ENCODE measurements at regions not wholly inside any gene's neighbourhood (a gene's known extent, or its start where the extent isn't known, plus 50 kb on each side); places are given as distances from the start of the nearest gene placed in this dataset.

- Mint-ChIP-seq H3K9me3 (no peaks in the 10 kb centered on the region), H3K27me3 (ENCODE audit: low read depth) (no peaks in the 10 kb centered on the region; the same call in 1 of the 2 replicates), H3K27ac (no peak overlapping the region), H3K4me3 (no peak overlapping the region), H3K4me1 (peaks cover 5% of the 10 kb centered on the region; the same call in 1 of the 2 replicates), H3K36me3 (no peaks in the 10 kb centered on the region)
- ATAC-seq (no peak), DNase-seq (ENCODE audit: low spot score) (no peak)
- ChIA-PET POLR2A (interaction anchor here (0.6 kb wide), 1 partner anchor 1119 kb away, joined by 5 read pairs; no protein-coding TSS in a partner anchor), CTCF (no interaction called here)
- no peak for TF ChIP-seq ELF4 (CRISPR knock-in tag; IDR thresholded peaks at IDR 0.05; ENCODE audit: low read depth)
- TF ChIP-seq HMGA2 (CRISPR knock-in tag; IDR thresholded peaks at IDR 0.05), result no peak
- no peak for TF ChIP-seq GRHL2 (CRISPR knock-in tag; IDR thresholded peaks at IDR 0.05; ENCODE audit: insufficient replicate concordance, severe bottlenecking)
- TF ChIP-seq ZNF232 (CRISPR knock-in tag; IDR thresholded peaks at IDR 0.05), result no peak
- no peak for TF ChIP-seq E2F5 (CRISPR knock-in tag; IDR thresholded peaks at IDR 0.05)
- no peak for TF ChIP-seq USF2 (CRISPR knock-in tag; IDR thresholded peaks at IDR 0.05)
- TF ChIP-seq ZNF512 (CRISPR knock-in tag; IDR thresholded peaks at IDR 0.05; ENCODE audit: borderline replicate concordance), result no peak
- no peak for TF ChIP-seq SP1 (CRISPR knock-in tag; conservative IDR thresholded peaks at IDR 0.05)
- TF ChIP-seq ZNF423 (CRISPR knock-in tag; IDR thresholded peaks at IDR 0.05), result no peak
- TF ChIP-seq JUN (CRISPR knock-in tag; IDR thresholded peaks at IDR 0.05), result no peak
- no peak for TF ChIP-seq CREM (CRISPR knock-in tag; IDR thresholded peaks at IDR 0.05)
These were observed 89.3 kb downstream of the SPTSSA start for GRCh38 chr14:34372786-34373185.

- Mint-ChIP-seq H3K27me3 (ENCODE audit: low read depth) (no peaks in the 10 kb centered on the region), H3K4me3 (no peak overlapping the region), H3K9me3 (no peaks in the 10 kb centered on the region), H3K36me3 (no peaks in the 10 kb centered on the region), H3K27ac (no peak overlapping the region), H3K4me1 (no peaks in the 10 kb centered on the region)
- ChIA-PET POLR2A (no interaction called here), CTCF (no interaction called here)
- no peak for DNase-seq (ENCODE audit: low spot score)
- ATAC-seq, result no peak
- no peak for TF ChIP-seq FOXP4 (CRISPR knock-in tag; IDR thresholded peaks at IDR 0.05)
- TF ChIP-seq JUN (CRISPR knock-in tag; IDR thresholded peaks at IDR 0.05), result no peak
- no peak for TF ChIP-seq CTCF (IDR thresholded peaks at IDR 0.05)
- no peak for TF ChIP-seq ARID4B (CRISPR knock-in tag; IDR thresholded peaks at IDR 0.05; ENCODE audit: borderline replicate concordance)
- no peak for TF ChIP-seq PREB (CRISPR knock-in tag; IDR thresholded peaks at IDR 0.05; ENCODE audit: borderline replicate concordance)
- TF ChIP-seq ZNF219 (CRISPR knock-in tag; IDR thresholded peaks at IDR 0.05; ENCODE audit: borderline replicate concordance), result no peak
- TF ChIP-seq ZNF423 (CRISPR knock-in tag; IDR thresholded peaks at IDR 0.05), result no peak
- TF ChIP-seq GTF2I (CRISPR knock-in tag; conservative IDR thresholded peaks at IDR 0.05), result no peak
- TF ChIP-seq ATF3 (CRISPR knock-in tag; conservative IDR thresholded peaks at IDR 0.05), result no peak
- TF ChIP-seq ETV6 (CRISPR knock-in tag; IDR thresholded peaks at IDR 0.05), result no peak
- TF ChIP-seq ZBTB43 (CRISPR knock-in tag; IDR thresholded peaks at IDR 0.05), result no peak
These were observed 92.4 kb downstream of the SPTSSA start for GRCh38 chr14:34369648-34370030.
